Astrocyte (in vitro differentiated cells and primary cell): ENCODE measurements at regions not wholly inside any gene's neighbourhood (a gene's known extent, or its start where the extent isn't known, plus 50 kb on each side); places are given as distances from the start of the nearest gene placed in this dataset.
"Not testable (repeated sequence)": the region's sequence is repeated elsewhere in the genome, so short reads cannot be mapped to it uniquely, and the experiment has no call there.

ENCODE experiments used
- CTCF ChIP-seq: IDR thresholded peaks from 2 replicates; pipeline ENCODE4 v1.5.1; 2011; ENCODE audit warnings: low read depth, mild to moderate bottlenecking, inconsistent platforms, low read length, moderate library complexity; ENCODE audit not compliant: insufficient read depth
- EZH2 ChIP-seq: IDR thresholded peaks from 2 replicates; pipeline ENCODE4 v1.6.1; 2012; ENCODE audit warnings: mild to moderate bottlenecking, low read length, inconsistent platforms; ENCODE audit not compliant: insufficient read depth

DNA sequence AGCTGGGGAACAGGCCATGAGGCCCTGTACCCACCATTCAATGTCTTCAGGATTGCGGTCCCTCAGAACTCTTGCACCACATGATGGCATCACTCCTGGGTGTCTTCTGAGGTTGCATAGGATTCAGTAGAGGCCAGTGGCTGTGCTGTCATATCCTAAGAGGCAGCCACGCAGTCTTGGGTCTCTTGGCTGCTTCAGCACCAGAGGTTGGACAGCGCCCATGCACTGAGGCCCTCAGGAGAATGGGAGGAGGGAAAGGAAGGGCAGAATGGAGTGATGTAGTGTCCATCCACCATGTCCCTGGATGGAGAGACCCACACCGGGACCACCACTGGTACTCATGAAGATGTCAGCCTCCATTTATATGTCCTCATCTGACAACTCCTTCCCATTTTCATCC, 439.9 kb downstream of the TUBA3C start:
- TF ChIP-seq CTCF, EZH2: not testable (repeated sequence)
